GM04503 (cell line): ENCODE measurements at regions not wholly inside any gene's neighbourhood (a gene's known extent, or its start where the extent isn't known, plus 50 kb on each side); places are given as distances from the start of the nearest gene placed in this dataset.
"Not testable (repeated sequence)": the region's sequence is repeated elsewhere in the genome, so short reads cannot be mapped to it uniquely, and the experiment has no call there.

Experiments
- DNase-seq: peaks from one replicate; pipeline ENCODE4 v3.0.0-alpha.2; 2012; ENCODE audit warnings: low read depth

GRCh38 chr5:101206534-101206933, 303.5 kb upstream of the ST8SIA4 start:
- DNase-seq: no peak

DNA sequence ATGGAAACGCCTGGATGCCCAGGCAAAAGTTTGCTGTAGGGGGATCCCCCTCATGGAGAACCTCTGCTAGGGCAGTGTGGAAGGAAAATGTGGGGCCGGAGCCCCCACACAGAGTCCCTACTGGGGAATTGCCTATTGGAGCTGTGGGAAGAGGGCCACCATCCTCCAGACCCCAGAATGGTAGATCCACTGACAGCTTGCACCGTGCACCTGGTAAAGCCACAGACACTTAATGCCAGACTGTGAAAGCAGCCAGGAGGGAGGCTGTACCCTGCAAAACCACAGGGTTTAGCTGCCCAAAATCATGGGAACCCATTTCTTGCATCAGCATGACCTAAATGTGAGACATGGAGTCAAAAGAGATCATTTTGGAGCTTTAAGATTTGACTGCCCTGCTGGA, 302.0 kb upstream of the ST8SIA4 start:
- DNase-seq: not testable (repeated sequence)

DNA sequence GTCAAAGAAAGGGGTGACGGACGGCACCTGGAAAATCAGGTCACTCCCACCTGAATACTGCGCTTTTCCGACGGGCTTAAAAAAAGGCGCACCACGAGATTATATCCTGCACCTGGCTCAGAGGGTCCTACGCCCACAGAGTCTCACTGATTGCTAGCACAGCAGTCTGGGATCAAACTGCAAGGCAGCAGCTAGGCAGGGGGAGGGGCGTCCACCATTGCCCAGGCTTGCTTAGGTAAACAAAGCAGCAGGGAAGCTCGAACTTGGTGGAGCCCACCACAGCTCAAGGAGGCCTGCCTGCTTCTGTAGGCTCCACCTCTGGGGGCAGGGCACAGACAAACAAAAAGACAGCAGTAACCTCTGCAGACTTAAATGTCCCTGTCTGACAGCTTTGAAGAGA, 277.3 kb upstream of the ST8SIA4 start:
- DNase-seq: not testable (repeated sequence)

GRCh38 chr5:101176605-101177004, 273.5 kb upstream of the ST8SIA4 start:
- DNase-seq: no peak

DNA sequence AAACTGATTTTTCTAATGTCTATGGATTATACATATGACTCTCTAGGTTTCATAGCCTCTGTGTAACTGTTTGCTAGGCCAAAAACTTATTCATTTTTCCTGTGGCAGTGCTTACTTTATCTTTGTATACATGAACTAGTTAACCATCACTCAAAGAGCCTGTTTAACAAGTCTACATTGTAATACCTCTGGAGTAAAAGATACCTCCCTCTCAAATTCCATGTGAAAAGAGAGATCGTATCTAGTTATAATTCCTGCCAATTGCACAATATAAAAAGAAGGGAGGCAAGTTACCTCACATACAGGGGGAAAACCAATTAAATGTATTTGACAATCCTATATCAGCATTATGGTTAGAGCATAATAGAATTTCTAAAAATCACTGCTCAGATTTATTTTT, 271.9 kb upstream of the ST8SIA4 start:
- no peak for DNase-seq

DNA sequence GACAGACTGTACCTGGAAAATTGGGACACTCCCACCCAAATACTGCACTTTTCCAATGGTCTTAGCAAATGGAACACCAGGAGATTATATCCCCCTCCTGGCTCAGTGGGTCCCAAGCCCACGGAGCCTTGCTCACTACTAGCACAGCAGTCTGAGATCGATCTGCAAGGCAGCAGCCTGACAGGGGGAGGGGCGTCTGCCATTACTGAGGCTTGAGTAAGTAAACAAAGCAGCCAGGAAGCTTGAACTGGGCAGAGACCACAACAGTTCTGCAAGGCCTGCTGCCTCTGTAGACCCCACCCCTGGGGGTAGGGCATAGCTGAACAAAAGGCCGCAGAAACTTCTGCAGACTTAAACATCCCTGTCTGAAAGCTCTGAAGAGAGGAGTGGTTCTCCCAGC, 260.0 kb upstream of the ST8SIA4 start:
- no peak for DNase-seq

DNA sequence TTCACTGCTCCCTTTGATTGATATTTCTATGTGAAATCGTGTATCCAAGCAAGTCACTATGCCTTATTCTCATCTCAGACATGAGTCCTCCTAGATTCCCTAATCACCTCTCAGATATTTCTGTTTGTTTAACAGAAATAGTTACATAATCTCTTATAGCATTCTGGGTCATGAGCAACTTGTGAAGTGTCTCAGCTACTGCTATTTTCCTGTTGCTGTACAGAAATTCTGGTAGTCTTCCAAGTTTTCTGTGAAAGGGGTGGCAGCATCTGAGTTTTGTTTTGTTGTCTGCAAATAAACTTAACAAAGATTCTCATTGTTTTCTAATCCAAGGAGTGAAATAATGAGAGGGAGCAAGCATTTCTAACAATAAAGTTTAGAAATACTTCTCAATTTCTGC, 256.9 kb upstream of the ST8SIA4 start:
- no peak for DNase-seq

GRCh38 chr5:101159006-101159405, 255.9 kb upstream of the ST8SIA4 start:
- no peak for DNase-seq

GRCh38 chr5:101153526-101153925, 250.4 kb upstream of the ST8SIA4 start:
- no peak for DNase-seq

GRCh38 chr5:101143526-101143925, 240.4 kb upstream of the ST8SIA4 start:
- DNase-seq: no peak

- no peak for DNase-seq
These were observed 239.0 kb upstream of the ST8SIA4 start for GRCh38 chr5:101142102-101142501.

DNA sequence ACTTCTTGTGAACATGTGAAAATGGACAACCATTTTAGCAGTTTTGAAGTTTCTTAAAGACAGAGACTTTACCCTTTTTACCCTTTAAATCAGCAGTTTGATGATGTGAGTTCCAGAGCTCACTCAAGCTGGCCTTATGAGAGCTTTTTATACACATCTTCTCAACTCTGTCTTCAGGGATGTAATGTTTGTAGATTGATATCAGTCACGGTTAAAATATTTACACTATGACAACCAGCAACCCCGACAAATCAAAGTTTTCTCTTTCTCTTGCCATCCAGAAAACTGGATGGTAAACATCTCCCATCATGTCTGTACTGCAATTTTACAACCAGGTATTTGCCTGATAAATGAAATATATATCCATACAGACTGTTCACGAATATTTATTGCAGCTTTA, 233.4 kb upstream of the ST8SIA4 start:
- no peak for DNase-seq

DNA sequence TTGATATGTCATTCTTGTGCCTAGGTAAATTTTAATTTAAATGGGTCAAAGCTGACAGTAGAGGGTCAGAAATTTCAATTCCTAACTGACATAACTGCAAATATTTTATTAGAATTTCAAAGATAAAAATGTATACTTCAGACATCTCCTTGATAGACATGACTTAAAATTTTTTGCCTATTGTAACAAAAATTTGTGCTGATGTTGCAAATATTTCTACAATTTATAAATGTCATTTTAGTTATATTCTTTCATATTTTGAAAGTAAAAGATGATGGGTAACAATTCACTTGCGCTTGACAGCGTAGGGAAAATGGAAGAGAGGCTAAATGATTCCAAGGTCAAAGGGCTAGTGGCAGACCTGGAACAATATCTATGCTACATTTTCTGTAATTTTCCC, 220.3 kb upstream of the ST8SIA4 start:
- no peak for DNase-seq

DNA sequence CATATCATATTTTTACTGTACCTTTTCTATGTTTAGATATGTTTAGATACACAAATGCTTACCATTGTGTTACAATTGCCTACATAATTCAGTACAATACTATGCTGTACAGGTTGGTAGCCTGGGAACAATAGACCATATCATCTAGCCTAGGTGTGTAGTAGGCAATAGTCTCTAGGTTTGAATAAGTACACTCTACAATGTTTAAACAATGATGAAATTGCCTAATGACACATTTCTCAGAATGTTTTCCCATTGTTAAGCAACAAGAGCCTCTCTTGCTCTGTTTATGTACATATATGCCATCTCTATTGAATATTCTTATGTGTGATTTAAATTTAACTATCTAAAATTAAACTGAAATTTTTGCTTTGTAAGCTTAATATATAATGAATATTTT, 209.6 kb upstream of the ST8SIA4 start:
- DNase-seq: no peak

DNA sequence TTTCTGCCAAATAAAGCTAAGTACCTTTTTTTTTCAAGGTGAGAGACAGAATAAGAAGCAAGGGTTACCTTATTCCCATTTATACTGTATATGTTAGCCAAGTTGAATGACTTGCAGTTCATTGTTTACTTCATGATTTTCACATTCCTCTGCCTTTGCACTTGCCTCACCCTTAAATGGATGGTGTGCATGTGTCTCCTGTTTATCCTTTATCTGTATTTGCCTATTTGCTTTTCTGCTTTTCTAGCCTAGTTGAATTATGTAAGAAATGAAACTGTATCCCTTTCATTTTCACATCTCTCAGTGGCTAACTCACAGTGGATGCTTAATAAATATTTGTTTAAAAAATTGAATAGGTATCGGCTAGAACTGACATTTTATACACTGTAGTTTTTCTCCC, 200.8 kb upstream of the ST8SIA4 start:
- DNase-seq: no peak

GRCh38 chr5:101102506-101102905, 199.4 kb upstream of the ST8SIA4 start:
- no peak for DNase-seq

GRCh38 chr5:101091902-101092301, 188.8 kb upstream of the ST8SIA4 start:
- no peak for DNase-seq

DNA sequence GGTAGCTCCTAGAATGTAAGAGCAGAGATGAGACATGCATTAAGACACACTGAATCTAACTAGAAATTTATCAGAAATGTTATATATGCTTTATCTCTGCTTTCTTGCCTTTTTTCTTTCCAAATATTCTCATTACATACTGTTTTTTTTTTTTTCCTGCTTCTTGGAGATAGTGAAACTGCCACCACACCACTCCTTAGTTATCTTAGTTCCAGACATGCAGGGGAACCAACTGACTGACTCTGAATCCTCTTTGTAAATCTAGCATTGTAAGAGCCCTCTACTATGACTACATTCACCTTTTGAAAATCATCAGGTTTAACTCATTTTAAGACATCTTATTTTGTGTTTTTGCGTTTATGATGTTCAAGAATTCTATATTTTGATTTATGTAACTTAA, 181.3 kb upstream of the ST8SIA4 start:
- no peak for DNase-seq

- no peak for DNase-seq
These were observed 177.6 kb upstream of the ST8SIA4 start for GRCh38 chr5:101080462-101081240.

DNA sequence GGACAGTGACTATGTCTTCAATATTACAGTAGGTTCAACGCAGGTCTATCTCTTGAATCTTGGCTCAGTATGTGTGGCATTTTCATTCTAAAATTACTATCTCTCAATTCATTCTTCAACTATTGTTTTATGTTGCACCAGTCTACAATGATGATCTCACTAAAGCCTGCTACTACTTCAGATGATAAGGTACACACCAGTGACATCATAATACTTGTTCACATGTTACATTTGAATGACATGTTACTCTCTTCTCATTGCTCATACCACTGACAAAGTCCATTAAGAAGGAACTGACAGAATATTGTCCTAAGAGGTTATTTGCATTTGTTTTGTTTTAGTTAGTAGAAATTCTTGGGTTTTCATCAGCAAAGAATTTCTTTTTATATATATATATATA, 165.2 kb upstream of the ST8SIA4 start:
- DNase-seq: no peak

DNA sequence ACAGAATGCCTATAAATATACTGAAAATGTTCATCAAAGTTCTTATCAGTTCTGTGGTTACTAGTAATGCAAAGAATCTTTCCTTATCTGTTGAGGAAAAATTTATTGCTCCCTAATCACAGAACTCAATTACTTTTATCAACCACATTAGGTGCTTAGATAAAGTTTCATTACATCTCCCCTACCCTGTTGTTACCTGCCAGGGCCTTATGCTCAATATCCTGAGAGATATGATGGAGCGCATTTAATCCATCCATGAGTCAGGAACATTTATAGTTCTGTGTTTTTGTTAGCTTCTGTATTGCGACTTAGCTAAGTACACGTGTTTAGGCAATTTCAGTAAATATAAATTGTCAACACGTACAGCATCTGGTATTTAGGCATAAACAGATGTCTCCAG, 164.3 kb upstream of the ST8SIA4 start:
- DNase-seq: no peak

DNA sequence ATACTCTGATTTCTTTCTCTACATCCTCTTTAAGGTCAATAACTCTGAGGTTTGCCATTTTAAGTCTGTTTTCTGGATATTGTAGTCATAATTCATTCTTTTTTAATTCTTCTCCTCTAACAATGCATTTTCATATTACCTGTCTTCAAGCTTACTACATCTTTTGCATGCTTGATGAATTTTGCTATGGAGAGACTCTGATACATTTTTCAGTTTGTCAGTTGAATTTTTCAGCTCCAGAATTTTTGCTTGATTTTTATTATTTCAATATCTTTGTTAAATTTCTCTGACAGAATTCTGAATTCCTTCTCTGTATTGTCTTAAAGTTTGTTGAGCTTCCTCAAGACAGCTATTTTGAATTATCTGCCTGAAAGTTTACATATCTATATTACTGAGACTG, 159.8 kb upstream of the ST8SIA4 start:
- no peak for DNase-seq

DNA sequence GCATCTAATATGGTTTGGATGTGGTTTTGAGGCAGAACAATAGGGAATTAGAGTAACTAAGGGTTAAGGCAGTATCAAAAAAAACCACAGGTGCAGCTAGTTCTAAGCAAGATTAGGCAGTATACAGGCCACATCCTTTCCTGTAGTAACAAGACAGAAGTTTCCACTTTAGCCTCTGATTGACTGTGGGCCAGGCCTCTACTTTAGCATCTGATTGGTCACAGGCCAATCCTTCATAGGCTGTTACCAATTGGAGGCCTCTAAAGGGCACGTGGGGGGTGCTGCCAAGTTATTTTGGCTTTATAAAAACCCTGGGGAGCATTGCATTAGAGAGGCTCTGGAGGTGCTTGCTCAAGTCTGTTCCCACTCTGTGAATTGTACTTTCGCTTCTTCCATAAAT, 144.1 kb upstream of the ST8SIA4 start:
- no peak for DNase-seq

DNA sequence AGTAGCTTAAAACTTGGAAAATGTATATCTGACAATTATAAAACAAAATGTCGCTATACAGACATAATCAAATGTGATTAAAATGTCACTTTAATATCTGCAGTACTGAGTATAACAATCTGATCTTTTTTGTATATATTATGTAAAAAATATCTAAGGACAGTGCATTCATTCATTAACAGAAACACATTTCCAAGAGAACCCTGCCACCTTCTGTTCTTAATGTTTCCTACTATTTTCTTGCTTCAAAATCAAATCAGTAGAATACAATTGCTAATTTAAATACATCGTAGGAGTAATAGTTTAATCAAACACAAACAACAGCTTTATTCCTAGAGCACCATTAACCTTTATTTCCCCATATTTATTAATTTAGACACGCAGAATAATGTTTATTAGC, 142.6 kb upstream of the ST8SIA4 start:
- no peak for DNase-seq
